Gastrocnemius medialis (tissue), 4 donors: ENCODE measurements at regions not wholly inside any gene's neighbourhood (a gene's known extent, or its start where the extent isn't known, plus 50 kb on each side); places are given as distances from the start of the nearest gene placed in this dataset.

Experiments
- ATAC-seq, 2 donors: fragments of 150-250 bp; one replicate each; pipeline ENCODE4 v1.9.1; 2016
- DNase-seq, 2 donors: peaks; one replicate each; pipeline ENCODE4 v3.0.0-alpha.2; 2019
- H3K27ac ChIP-seq, 4 donors: fragments of 200-600 bp; sonication (generic); 1 replicate in 1 of 4; 2 replicates in 3 of 4; pipeline ENCODE4 v1.5.1; 2016 to 2018; ENCODE audit warnings: mild to moderate bottlenecking in 2 of 4, moderate library complexity in 1 of 4
- H3K27me3 ChIP-seq, 3 donors: fragments of 200-600 bp; sonication (generic) in 2 of 3; 1 replicate in 1 of 3; 2 replicates in 2 of 3; pipeline versions ENCODE4 v1.5.1 to v1.6.0; 2016 to 2019; ENCODE audit warnings: mild to moderate bottlenecking in 1 of 3, moderate library complexity in 1 of 3
- H3K36me3 ChIP-seq, 2 donors: fragments of 200-600 bp; sonication (generic) in 1 of 2; one replicate each; pipeline ENCODE4 v1.5.1; 2017 to 2018
- H3K4me1 ChIP-seq, 2 donors: fragments of 200-600 bp; sonication (generic) in 1 of 2; one replicate each; pipeline ENCODE4 v1.5.1; 2016 to 2017; ENCODE audit warnings: mild to moderate bottlenecking in 2 of 2
- H3K4me3 ChIP-seq, 4 donors: fragments of 200-600 bp; sonication (generic) in 3 of 4; 1 replicate in 1 of 4; 2 replicates in 3 of 4; pipeline ENCODE4 v1.5.1; 2016 to 2019; ENCODE audit warnings: mild to moderate bottlenecking in 2 of 4
- H3K9me3 ChIP-seq, 3 donors: fragments of 200-600 bp; sonication (generic) in 2 of 3; 1 replicate in 1 of 3; 2 replicates in 2 of 3; pipeline ENCODE4 v1.5.1; 2016 to 2019
- POLR2A ChIP-seq, 2 donors: fragments of 450-650 bp; IDR thresholded peaks; one replicate each; pipeline ENCODE4 v1.6.1; 2017; ENCODE audit warnings: antibody characterized with exemption in 2 of 2, mild to moderate bottlenecking in 2 of 2, moderate library complexity in 2 of 2
- in situ Hi-C, 4 donors: fragments of 200-750 bp; cut with MboI; loops; one replicate each; pipeline versions ENCODE4 v1.15.0 to v1.8.0; 2017; ENCODE audit warnings: low sequenced_read_pairs in 4 of 4
- intact Hi-C: fragments of 100-400 bp; cut with DNase I; formaldehyde crosslinking; loops from one replicate; pipeline ENCODE4 v1.15.1; 2023; ENCODE audit warnings: low total_unique reads
- TF ChIP-seq, protein P1 (sequence below), 5 experiments: fragments of 450-650 bp in 3 of 5; fragments of 200-600 bp in 2 of 5; sonication (generic) in 2 of 5; IDR thresholded peaks in 4 of 5; conservative IDR thresholded peaks in 1 of 5; 1 replicate in 4 of 5; 2 replicates in 1 of 5; pipeline ENCODE4 v1.5.1; 2016 to 2019; ENCODE audit warnings: antibody characterized with exemption in 5 of 5, mild to moderate bottlenecking in 3 of 5, moderate library complexity in 3 of 5

DNA sequence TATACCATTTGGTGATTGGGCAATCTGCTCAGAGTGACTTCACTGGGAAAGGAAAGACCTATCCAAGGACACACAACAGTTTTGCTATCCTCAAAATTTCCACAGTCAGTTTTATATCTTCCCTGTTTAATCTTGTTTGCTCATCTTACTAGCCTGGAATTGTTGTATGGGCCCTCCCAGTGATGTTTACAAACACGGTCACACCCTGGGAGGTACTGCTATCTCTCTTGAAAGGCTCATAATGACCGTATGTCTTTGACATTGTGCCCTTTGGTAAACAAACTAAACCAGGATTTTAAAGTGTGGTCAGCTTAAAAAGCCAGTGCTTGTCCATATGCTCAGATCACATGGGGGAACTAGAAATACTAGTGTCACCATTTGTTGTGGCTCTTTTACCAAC, 277.0 kb downstream of the CDH2 start:
- Histone ChIP-seq H3K27me3 (no peaks in the 10 kb centered on the region), H3K9me3 (no peaks in the 10 kb centered on the region), H3K27ac (no peak overlapping the region), H3K36me3 (no peaks in the 10 kb centered on the region), H3K4me1 (no peaks in the 10 kb centered on the region), H3K4me3 (no peak overlapping the region)
- ATAC-seq (no peak), DNase-seq (no peak)
- intact Hi-C loops (no loop called here), in situ Hi-C loops (no loop called here)
- TF ChIP-seq POLR2A (IDR thresholded peaks at IDR 0.05), result no peak
- TF ChIP-seq, protein P1, sequence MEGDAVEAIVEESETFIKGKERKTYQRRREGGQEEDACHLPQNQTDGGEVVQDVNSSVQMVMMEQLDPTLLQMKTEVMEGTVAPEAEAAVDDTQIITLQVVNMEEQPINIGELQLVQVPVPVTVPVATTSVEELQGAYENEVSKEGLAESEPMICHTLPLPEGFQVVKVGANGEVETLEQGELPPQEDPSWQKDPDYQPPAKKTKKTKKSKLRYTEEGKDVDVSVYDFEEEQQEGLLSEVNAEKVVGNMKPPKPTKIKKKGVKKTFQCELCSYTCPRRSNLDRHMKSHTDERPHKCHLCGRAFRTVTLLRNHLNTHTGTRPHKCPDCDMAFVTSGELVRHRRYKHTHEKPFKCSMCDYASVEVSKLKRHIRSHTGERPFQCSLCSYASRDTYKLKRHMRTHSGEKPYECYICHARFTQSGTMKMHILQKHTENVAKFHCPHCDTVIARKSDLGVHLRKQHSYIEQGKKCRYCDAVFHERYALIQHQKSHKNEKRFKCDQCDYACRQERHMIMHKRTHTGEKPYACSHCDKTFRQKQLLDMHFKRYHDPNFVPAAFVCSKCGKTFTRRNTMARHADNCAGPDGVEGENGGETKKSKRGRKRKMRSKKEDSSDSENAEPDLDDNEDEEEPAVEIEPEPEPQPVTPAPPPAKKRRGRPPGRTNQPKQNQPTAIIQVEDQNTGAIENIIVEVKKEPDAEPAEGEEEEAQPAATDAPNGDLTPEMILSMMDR (IDR thresholded peaks at IDR 0.05 in 4 of 5, conservative IDR thresholded peaks at IDR 0.05 in 1 of 5), result no peak

DNA sequence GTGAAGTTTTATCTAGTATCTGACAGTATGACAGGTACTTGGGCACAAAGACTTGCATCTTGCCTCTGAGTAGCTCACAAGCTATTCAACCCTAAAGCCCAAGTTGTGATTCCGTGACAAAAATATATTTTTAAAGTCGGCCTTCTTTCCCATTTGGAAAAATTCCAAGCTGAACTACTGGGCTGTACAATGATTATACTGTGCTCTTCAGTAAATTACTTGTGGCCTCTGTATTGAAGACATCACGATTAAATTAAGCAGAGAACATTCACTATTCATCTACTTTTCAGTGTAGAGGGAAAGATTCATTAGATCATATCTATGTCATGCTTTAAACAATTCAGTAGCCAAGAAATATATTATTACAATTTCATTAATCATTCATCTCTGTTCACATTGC, 282.2 kb downstream of the CDH2 start:
- H3K27ac ChIP-seq, result no peak overlapping the region
- H3K9me3 ChIP-seq, result no peaks in the 10 kb centered on the region
- H3K36me3 ChIP-seq, result no peaks in the 10 kb centered on the region
- H3K4me3 ChIP-seq, result no peak overlapping the region
- H3K4me1 ChIP-seq, result no peaks in the 10 kb centered on the region
- no peak for ATAC-seq
- in situ Hi-C loops (no loop called here), intact Hi-C loops (no loop called here)
- no peaks in the 10 kb centered on the region for H3K27me3 ChIP-seq
- no peak for DNase-seq
- TF ChIP-seq POLR2A (IDR thresholded peaks at IDR 0.05), result no peak
- TF ChIP-seq, protein P1 (IDR thresholded peaks at IDR 0.05 in 4 of 5, conservative IDR thresholded peaks at IDR 0.05 in 1 of 5), result no peak

DNA sequence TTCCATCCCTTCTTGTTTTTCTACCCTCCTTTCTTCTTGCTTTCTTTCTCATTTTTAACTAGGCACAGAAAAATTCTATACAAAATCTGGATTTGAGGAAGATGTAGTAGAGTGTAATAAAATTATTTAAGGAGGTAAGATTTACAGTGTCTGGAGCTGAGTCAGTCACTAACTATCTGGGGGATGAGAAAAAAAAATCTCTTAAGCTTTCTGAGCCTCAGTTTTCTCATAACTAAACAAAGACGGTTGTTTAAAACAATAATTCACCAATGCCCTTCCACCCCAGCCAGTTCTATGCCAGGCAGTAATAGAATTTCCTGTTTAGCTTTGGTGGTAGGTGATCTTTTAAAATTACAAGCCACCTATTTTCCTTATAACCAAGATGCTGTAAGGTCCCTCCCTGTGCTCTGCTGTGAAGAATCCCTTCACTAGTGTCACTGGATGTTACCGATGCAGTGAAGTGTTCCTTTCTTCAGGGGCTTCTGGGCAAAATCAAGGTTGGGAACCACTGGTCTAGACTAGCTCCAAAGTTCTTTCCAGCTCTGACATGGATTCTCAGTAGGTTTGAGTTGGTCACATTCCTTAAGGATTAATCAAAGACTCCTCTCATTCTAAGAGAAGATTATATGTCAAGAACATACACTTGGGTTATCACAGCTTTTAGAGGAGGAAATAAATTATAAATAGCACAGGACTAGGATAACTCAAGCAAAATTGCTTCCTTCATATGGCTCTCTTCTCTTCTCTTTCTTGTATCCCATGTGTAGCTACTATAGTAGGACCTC, 289.0 kb downstream of the CDH2 start:
- H3K27me3 ChIP-seq, result no peaks in the 10 kb centered on the region
- H3K36me3 ChIP-seq, result no peaks in the 10 kb centered on the region
- no peak overlapping the region for H3K27ac ChIP-seq
- TF ChIP-seq, protein P1 (IDR thresholded peaks at IDR 0.05 in 4 of 5, conservative IDR thresholded peaks at IDR 0.05 in 1 of 5), result no peak
- no peak for TF ChIP-seq POLR2A (IDR thresholded peaks at IDR 0.05)
- H3K4me3 ChIP-seq, result no peak overlapping the region
- intact Hi-C loops (no loop called here), in situ Hi-C loops (no loop called here)
- ATAC-seq (no peak), DNase-seq (no peak)
- H3K9me3 ChIP-seq, result no peaks in the 10 kb centered on the region
- no peaks in the 10 kb centered on the region for H3K4me1 ChIP-seq

DNA sequence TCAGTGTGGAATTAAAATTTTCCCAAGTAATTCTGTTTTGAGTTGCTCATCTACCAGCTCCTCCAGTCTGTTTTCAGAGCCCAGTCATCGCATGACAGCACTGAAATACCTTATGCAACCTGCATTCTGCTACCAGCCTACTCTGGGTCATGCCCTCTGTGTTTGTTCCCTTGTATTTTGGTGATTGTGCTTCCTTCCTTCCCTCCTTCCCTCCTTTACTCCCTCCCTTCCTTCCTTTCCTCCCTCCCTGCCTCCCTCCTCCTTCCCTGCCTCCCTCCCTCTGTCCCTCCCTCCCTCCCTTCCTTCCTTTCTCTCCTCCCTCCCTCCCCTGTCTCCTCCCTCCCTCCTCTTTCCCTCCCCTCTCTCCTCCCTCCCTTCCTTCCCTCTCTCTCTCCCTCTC, 289.6 kb downstream of the CDH2 start:
- H3K36me3 ChIP-seq, result no peaks in the 10 kb centered on the region
- H3K27ac ChIP-seq, result no peak overlapping the region
- H3K27me3 ChIP-seq, result no peaks in the 10 kb centered on the region
- H3K4me1 ChIP-seq, result no peaks in the 10 kb centered on the region
- TF ChIP-seq, protein P1 (IDR thresholded peaks at IDR 0.05 in 4 of 5, conservative IDR thresholded peaks at IDR 0.05 in 1 of 5), result no peak
- no peak for TF ChIP-seq POLR2A (IDR thresholded peaks at IDR 0.05)
- DNase-seq (no peak), ATAC-seq (no peak)
- in situ Hi-C loops (no loop called here), intact Hi-C loops (no loop called here)
- H3K4me3 ChIP-seq, result no peak overlapping the region
- no peaks in the 10 kb centered on the region for H3K9me3 ChIP-seq

DNA sequence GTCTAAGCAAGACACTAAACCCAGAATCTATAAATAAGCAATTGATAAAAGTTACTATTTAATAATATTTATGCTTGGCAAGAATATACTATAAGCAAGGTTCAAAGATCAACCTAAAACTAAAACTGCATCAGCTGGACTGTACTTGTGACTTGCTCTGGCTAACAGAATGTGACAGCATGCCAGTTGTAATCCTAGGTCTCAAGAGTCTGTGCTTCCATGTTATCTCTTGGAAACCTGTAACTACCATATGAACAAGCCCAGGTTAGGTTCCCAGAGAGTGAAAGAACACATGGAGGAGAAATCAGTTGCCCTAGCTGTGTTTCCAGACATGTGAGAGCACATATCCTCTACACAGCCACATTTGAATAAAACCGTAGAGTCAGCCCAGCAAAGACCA, 297.4 kb downstream of the CDH2 start:
- Histone ChIP-seq H3K4me1 (no peaks in the 10 kb centered on the region), H3K27ac (no peak overlapping the region), H3K36me3 (no peaks in the 10 kb centered on the region), H3K27me3 (no peaks in the 10 kb centered on the region), H3K4me3 (no peak overlapping the region), H3K9me3 (no peaks in the 10 kb centered on the region)
- in situ Hi-C loops, result no loop called here
- ATAC-seq, result no peak
- intact Hi-C loops, result no loop called here
- DNase-seq, result no peak
- TF ChIP-seq POLR2A (IDR thresholded peaks at IDR 0.05), result no peak
- TF ChIP-seq, protein P1 (IDR thresholded peaks at IDR 0.05 in 4 of 5, conservative IDR thresholded peaks at IDR 0.05 in 1 of 5), result no peak
